ENCODE measurements at regions not wholly inside any gene's neighbourhood (a gene's known extent, or its start where the extent isn't known, plus 50 kb on each side); places are given as distances from the start of the nearest gene placed in this dataset.

- Histone ChIP-seq H3K4me1 (ENCODE audit: insufficient read depth, low read length, poor library complexity, severe bottlenecking) (peaks cover 3% of the 10 kb centered on the region), H3K79me2 (ENCODE audit: insufficient read depth, low read length) (no peaks in the 10 kb centered on the region), H3F3A (ENCODE audit: low read depth) (no peaks in the 10 kb centered on the region), H3K36me3 (ENCODE audit: insufficient read depth, low read length) (no peaks in the 10 kb centered on the region), H4K20me1 (ENCODE audit: insufficient read depth, low read length, poor library complexity, severe bottlenecking) (no peaks in the 10 kb centered on the region), H3K4me3 (ENCODE audit: low read length, poor library complexity, severe bottlenecking) (no peak overlapping the region), H3K27me3 (ENCODE audit: insufficient read depth, low read length, poor library complexity, severe bottlenecking) (no peaks in the 10 kb centered on the region), H3K9ac (ENCODE audit: low read depth, low read length, poor library complexity, severe bottlenecking) (no peak overlapping the region), H2AFZ (ENCODE audit: low read length) (no peak overlapping the region; the same call in 1 of the 2 replicates), H3K9me3 (ENCODE audit: insufficient read depth, low read depth, low read length) (no peaks in the 10 kb centered on the region), H3K9me2 (replicated peaks; ENCODE audit: low read depth, low read length) (no peaks in the 10 kb centered on the region), H3K4me2 (ENCODE audit: low read depth, low read length, poor library complexity, severe bottlenecking) (no peak overlapping the region)
- TF ChIP-seq EZH2phosphoT487 (IDR thresholded peaks at IDR 0.05; ENCODE audit: borderline replicate concordance) = no peak
- TF ChIP-seq, protein P1, sequence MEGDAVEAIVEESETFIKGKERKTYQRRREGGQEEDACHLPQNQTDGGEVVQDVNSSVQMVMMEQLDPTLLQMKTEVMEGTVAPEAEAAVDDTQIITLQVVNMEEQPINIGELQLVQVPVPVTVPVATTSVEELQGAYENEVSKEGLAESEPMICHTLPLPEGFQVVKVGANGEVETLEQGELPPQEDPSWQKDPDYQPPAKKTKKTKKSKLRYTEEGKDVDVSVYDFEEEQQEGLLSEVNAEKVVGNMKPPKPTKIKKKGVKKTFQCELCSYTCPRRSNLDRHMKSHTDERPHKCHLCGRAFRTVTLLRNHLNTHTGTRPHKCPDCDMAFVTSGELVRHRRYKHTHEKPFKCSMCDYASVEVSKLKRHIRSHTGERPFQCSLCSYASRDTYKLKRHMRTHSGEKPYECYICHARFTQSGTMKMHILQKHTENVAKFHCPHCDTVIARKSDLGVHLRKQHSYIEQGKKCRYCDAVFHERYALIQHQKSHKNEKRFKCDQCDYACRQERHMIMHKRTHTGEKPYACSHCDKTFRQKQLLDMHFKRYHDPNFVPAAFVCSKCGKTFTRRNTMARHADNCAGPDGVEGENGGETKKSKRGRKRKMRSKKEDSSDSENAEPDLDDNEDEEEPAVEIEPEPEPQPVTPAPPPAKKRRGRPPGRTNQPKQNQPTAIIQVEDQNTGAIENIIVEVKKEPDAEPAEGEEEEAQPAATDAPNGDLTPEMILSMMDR (conservative IDR thresholded peaks at IDR 0.05; ENCODE audit: low read length) = no peak
These were observed 121.4 kb downstream of the CTAGE1 start for GRCh38 chr18:22296304-22296703.

- H3K9me2 ChIP-seq (replicated peaks; ENCODE audit: low read depth, low read length) = 0 out of 2 replicates have a peak, but pooled peaks cover 3% of the 10 kb centered on the region
- H3K9ac ChIP-seq (ENCODE audit: low read depth, low read length, poor library complexity, severe bottlenecking) = no peak overlapping the region
- no peaks in the 10 kb centered on the region for H3K79me2 ChIP-seq (ENCODE audit: insufficient read depth, low read length)
- no peaks in the 10 kb centered on the region for H3K9me3 ChIP-seq (ENCODE audit: insufficient read depth, low read depth, low read length)
- H3K4me2 ChIP-seq (ENCODE audit: low read depth, low read length, poor library complexity, severe bottlenecking) = no peak overlapping the region
- H3K27me3 ChIP-seq (ENCODE audit: insufficient read depth, low read length, poor library complexity, severe bottlenecking) = no peaks in the 10 kb centered on the region
- no peak overlapping the region for H2AFZ ChIP-seq (ENCODE audit: low read length)
- no peaks in the 10 kb centered on the region for H3K36me3 ChIP-seq (ENCODE audit: insufficient read depth, low read length)
- peaks cover 3% of the 10 kb centered on the region for H3K4me1 ChIP-seq (ENCODE audit: insufficient read depth, low read length, poor library complexity, severe bottlenecking)
- H3F3A ChIP-seq (ENCODE audit: low read depth) = no peaks in the 10 kb centered on the region
- H3K4me3 ChIP-seq (ENCODE audit: low read length, poor library complexity, severe bottlenecking) = no peak overlapping the region
- TF ChIP-seq, protein P1 (conservative IDR thresholded peaks at IDR 0.05; ENCODE audit: low read length) = no peak
- no peak for TF ChIP-seq EZH2phosphoT487 (IDR thresholded peaks at IDR 0.05; ENCODE audit: borderline replicate concordance)
- H4K20me1 ChIP-seq (ENCODE audit: insufficient read depth, low read length, poor library complexity, severe bottlenecking) = no peaks in the 10 kb centered on the region
These were observed 124.0 kb downstream of the GATA6 start for GRCh38 chr18:22293417-22293816.

GRCh38 chr18:22290004-22290403 is 120.6 kb downstream of the GATA6 start:
- Histone ChIP-seq H3K9me3 (ENCODE audit: insufficient read depth, low read depth, low read length) (no peaks in the 10 kb centered on the region), H3K4me1 (ENCODE audit: insufficient read depth, low read length, poor library complexity, severe bottlenecking) (no peaks in the 10 kb centered on the region), H2AFZ (ENCODE audit: low read length) (no peak overlapping the region), H3K4me3 (ENCODE audit: low read length, poor library complexity, severe bottlenecking) (no peak overlapping the region), H4K20me1 (ENCODE audit: insufficient read depth, low read length, poor library complexity, severe bottlenecking) (no peaks in the 10 kb centered on the region), H3K36me3 (ENCODE audit: insufficient read depth, low read length) (no peaks in the 10 kb centered on the region), H3K79me2 (ENCODE audit: insufficient read depth, low read length) (no peaks in the 10 kb centered on the region), H3K4me2 (ENCODE audit: low read depth, low read length, poor library complexity, severe bottlenecking) (no peak overlapping the region), H3K9me2 (replicated peaks; ENCODE audit: low read depth, low read length) (0 out of 2 replicates have a peak, but pooled peaks cover 3% of the 10 kb centered on the region), H3K9ac (ENCODE audit: low read depth, low read length, poor library complexity, severe bottlenecking) (no peak overlapping the region), H3K27me3 (ENCODE audit: insufficient read depth, low read length, poor library complexity, severe bottlenecking) (no peaks in the 10 kb centered on the region), H3F3A (ENCODE audit: low read depth) (no peaks in the 10 kb centered on the region)
- TF ChIP-seq, protein P1 (conservative IDR thresholded peaks at IDR 0.05; ENCODE audit: low read length) = no peak
- TF ChIP-seq EZH2phosphoT487 (IDR thresholded peaks at IDR 0.05; ENCODE audit: borderline replicate concordance) = no peak
